ENCODE measurements at regions not wholly inside any gene's neighbourhood (a gene's known extent, or its start where the extent isn't known, plus 50 kb on each side); places are given as distances from the start of the nearest gene placed in this dataset.

GRCh38 chr6:153816366-153816765 lies 222.7 kb upstream of the OPRM1 start:
- Mint-ChIP-seq H3K36me3 (ENCODE audit: low read depth) (no peaks in the 10 kb centered on the region), H3K27ac (no peak overlapping the region), H3K4me1 (ENCODE audit: low read depth) (no peaks in the 10 kb centered on the region), H3K27me3 (ENCODE audit: low read depth) (no peaks in the 10 kb centered on the region), H3K9me3 (peaks cover 14% of the 10 kb centered on the region), H3K4me3 (no peak overlapping the region)
- no peak for DNase-seq
- intact Hi-C loops (cut with micrococcal nuclease): no loop called here
- CTCF ChIA-PET: no interaction called here

DNA sequence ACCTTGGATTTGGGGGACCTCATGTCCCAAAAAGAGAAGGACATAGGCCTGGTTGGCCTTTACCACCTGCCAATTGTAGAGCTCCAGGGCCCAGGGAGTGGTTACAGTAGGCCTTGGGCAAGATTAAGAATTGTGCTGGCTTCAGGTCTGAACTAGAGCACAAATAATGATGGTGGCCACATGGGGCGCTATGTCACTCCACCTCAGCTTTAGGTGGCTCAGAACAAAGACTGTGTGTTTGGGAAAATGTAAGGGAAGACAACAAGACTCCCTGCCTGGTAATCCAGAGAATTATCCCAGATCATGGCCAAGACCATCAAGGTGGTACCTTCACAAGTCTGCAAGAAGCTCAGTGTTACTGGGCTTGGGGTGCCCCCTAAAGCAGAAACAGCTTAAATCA lies 224.9 kb upstream of the OPRM1 start:
- H3K36me3 Mint-ChIP-seq (ENCODE audit: low read depth): no peaks in the 10 kb centered on the region
- no peak for DNase-seq
- H3K4me1 Mint-ChIP-seq (ENCODE audit: low read depth): no peaks in the 10 kb centered on the region
- no peak overlapping the region for H3K27ac Mint-ChIP-seq
- H3K27me3 Mint-ChIP-seq (ENCODE audit: low read depth): no peaks in the 10 kb centered on the region
- no peak overlapping the region for H3K4me3 Mint-ChIP-seq
- peaks cover 14% of the 10 kb centered on the region for H3K9me3 Mint-ChIP-seq
- intact Hi-C loops (cut with micrococcal nuclease): no loop called here
- CTCF ChIA-PET: interaction anchor here (0.5 to 1.1 kb wide), 3 partner anchors 14 to 844 kb away, joined by 3 read pairs; no protein-coding TSS in a partner anchor

GRCh38 chr6:153804755-153805330 lies 234.2 kb upstream of the OPRM1 start:
- intact Hi-C loops (cut with micrococcal nuclease): no loop called here
- Mint-ChIP-seq H3K27ac (no peak overlapping the region), H3K4me3 (no peak overlapping the region), H3K4me1 (ENCODE audit: low read depth) (no peaks in the 10 kb centered on the region), H3K27me3 (ENCODE audit: low read depth) (no peaks in the 10 kb centered on the region), H3K9me3 (no peaks in the 10 kb centered on the region), H3K36me3 (ENCODE audit: low read depth) (no peaks in the 10 kb centered on the region)
- CTCF ChIA-PET: no interaction called here
- no peak for DNase-seq

GRCh38 chr6:153801917-153802316 lies 237.1 kb upstream of the OPRM1 start:
- Mint-ChIP-seq H3K4me3 (no peak overlapping the region), H3K27me3 (ENCODE audit: low read depth) (no peaks in the 10 kb centered on the region), H3K36me3 (ENCODE audit: low read depth) (no peaks in the 10 kb centered on the region), H3K4me1 (ENCODE audit: low read depth) (no peaks in the 10 kb centered on the region), H3K9me3 (no peaks in the 10 kb centered on the region), H3K27ac (no peak overlapping the region)
- DNase-seq: no peak
- intact Hi-C loops (cut with micrococcal nuclease): no loop called here
- CTCF ChIA-PET: no interaction called here

DNA sequence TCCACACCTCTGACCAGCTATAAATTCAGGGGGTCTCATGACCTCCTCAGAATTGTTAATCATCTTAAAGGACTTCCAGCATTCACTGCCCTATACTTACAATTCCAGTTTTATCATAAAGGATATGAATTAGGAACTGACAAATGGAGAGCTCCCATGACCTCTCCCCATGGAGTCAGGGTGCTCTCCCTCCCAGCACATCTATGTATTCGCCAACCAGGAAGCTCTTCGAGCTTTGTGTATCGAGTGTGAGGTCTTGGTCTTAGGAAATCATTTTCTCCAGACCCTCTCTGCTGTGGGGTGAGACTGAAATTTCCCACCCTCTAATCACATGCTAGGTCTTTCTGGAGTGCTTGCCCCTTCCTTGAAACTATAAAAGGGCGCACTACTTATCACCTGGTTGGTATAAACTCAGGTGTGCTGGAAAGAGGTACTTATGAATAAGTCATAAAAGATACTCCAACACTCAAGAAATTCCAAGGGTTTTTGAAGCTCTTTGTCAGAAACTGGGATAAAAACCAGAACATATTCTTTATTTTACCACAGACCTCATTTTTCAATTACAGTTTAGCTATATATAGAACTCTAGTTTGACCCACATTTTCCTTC lies 238.4 kb upstream of the OPRM1 start:
- H3K27ac Mint-ChIP-seq: no peak overlapping the region
- H3K36me3 Mint-ChIP-seq (ENCODE audit: low read depth): no peaks in the 10 kb centered on the region
- intact Hi-C loops (cut with micrococcal nuclease): no loop called here
- no peak for DNase-seq
- no peak overlapping the region for H3K4me3 Mint-ChIP-seq
- no peaks in the 10 kb centered on the region for H3K27me3 Mint-ChIP-seq (ENCODE audit: low read depth)
- CTCF ChIA-PET: interaction anchor here (0.6 to 1.3 kb wide), 2 partner anchors 13 to 162 kb away, joined by 3 read pairs; no protein-coding TSS in a partner anchor
- H3K4me1 Mint-ChIP-seq (ENCODE audit: low read depth): no peaks in the 10 kb centered on the region
- H3K9me3 Mint-ChIP-seq: no peaks in the 10 kb centered on the region

DNA sequence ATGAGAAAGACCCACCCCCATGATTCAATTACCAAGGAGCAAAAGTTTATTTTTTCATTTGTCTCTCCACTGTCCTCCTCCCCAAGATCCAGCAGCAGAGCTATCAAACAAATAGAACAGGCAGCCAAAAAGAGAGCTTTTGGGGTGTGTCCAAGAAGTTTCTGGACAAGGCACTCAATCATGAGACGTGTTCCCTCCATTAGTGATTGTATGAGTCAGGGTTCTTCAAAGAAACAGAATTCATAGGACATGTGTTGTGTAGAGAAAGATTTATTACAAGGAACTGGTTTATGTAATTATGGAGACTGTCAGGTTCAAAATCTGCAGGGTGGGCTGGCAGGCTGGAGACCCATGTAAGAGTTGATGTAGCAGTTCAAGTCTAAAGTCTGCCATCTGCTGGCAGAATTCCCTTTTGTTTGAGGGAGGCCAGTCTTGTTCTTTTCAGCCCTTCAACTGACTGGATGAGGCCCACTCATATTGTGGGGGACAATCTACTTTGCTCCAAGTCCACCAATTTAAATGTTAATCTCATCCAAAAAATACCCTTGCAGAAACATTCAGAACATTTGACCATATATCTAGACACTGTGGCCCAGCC lies 248.1 kb upstream of the OPRM1 start:
- Mint-ChIP-seq H3K4me1 (ENCODE audit: low read depth) (no peaks in the 10 kb centered on the region), H3K9me3 (peaks cover 3% of the 10 kb centered on the region), H3K27me3 (ENCODE audit: low read depth) (peaks cover 6% of the 10 kb centered on the region), H3K4me3 (no peak overlapping the region), H3K27ac (no peak overlapping the region), H3K36me3 (ENCODE audit: low read depth) (no peaks in the 10 kb centered on the region)
- CTCF ChIA-PET: no interaction called here
- no peak for DNase-seq
- intact Hi-C loops (cut with micrococcal nuclease): loop anchor here (1.0 to 5.0 kb wide), 3 partner anchors 156 to 759 kb away; no protein-coding TSS in a partner anchor

GRCh38 chr6:153790048-153790447 lies 249.0 kb upstream of the OPRM1 start:
- Mint-ChIP-seq H3K4me3 (no peak overlapping the region), H3K27ac (no peak overlapping the region), H3K27me3 (ENCODE audit: low read depth) (peaks cover 6% of the 10 kb centered on the region), H3K9me3 (peaks cover 3% of the 10 kb centered on the region), H3K4me1 (ENCODE audit: low read depth) (no peaks in the 10 kb centered on the region), H3K36me3 (ENCODE audit: low read depth) (no peaks in the 10 kb centered on the region)
- CTCF ChIA-PET: no interaction called here
- DNase-seq: no peak
- intact Hi-C loops (cut with micrococcal nuclease): loop anchor here (5.0 kb wide), 2 partner anchors 157 to 758 kb away; no protein-coding TSS in a partner anchor

DNA sequence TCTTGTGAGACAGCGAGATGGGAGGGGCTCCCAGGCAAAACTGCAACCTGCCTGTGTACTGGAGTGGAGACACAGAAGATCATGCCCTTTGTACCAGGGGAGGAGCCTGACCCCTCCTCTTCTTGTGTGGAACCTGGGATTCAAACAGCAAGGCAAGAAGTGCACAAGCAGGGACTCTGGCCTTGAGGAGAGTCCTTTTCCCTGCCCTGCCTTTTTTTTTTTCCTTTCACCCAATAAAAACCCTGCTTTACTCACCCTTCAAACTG lies 251.8 kb upstream of the OPRM1 start:
- no peak for DNase-seq
- Mint-ChIP-seq H3K36me3 (ENCODE audit: low read depth) (no peaks in the 10 kb centered on the region), H3K27ac (no peak overlapping the region), H3K9me3 (peaks cover 3% of the 10 kb centered on the region), H3K4me3 (no peak overlapping the region), H3K27me3 (ENCODE audit: low read depth) (peaks cover 4% of the 10 kb centered on the region), H3K4me1 (ENCODE audit: low read depth) (no peaks in the 10 kb centered on the region)
- intact Hi-C loops (cut with micrococcal nuclease): no loop called here
- CTCF ChIA-PET: no interaction called here

- H3K27me3 Mint-ChIP-seq (ENCODE audit: low read depth): peaks cover 5% of the 10 kb centered on the region
- peaks cover 7% of the 10 kb centered on the region for H3K9me3 Mint-ChIP-seq
- no peaks in the 10 kb centered on the region for H3K36me3 Mint-ChIP-seq (ENCODE audit: low read depth)
- H3K27ac Mint-ChIP-seq: no peak overlapping the region
- no peak overlapping the region for H3K4me3 Mint-ChIP-seq
- DNase-seq: no peak
- CTCF ChIA-PET: no interaction called here
- intact Hi-C loops (cut with micrococcal nuclease): no loop called here
- H3K4me1 Mint-ChIP-seq (ENCODE audit: low read depth): no peaks in the 10 kb centered on the region
Observed at GRCh38 chr6:153781306-153781705, 257.7 kb upstream of the OPRM1 start.

DNA sequence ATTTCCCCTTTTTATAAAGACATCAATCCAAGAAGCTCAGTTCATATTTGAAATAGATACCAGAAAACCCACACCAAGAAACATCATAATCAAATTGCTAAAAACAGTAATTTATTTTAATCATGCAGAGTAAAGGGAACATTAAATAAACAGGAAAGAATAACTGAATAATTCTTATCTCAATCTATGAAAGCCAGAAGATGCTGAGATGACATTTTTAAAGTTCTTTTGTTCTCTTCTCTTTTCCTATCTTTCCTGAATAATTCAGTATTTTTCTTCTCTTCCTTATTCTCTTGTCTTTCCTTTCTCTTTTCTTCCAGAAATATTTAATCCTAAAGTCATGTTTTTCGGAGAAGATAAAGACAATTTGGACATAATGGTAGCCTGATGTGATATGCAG lies 259.0 kb upstream of the OPRM1 start:
- Mint-ChIP-seq H3K4me3 (no peak overlapping the region), H3K9me3 (peaks cover 7% of the 10 kb centered on the region), H3K36me3 (ENCODE audit: low read depth) (no peaks in the 10 kb centered on the region), H3K4me1 (ENCODE audit: low read depth) (no peaks in the 10 kb centered on the region), H3K27me3 (ENCODE audit: low read depth) (peaks cover 5% of the 10 kb centered on the region), H3K27ac (no peak overlapping the region)
- intact Hi-C loops (cut with micrococcal nuclease): no loop called here
- CTCF ChIA-PET: interaction anchor here (0.6 kb wide), 1 partner anchor 8 kb away, joined by 3 read pairs; no protein-coding TSS in a partner anchor
- DNase-seq: no peak

DNA sequence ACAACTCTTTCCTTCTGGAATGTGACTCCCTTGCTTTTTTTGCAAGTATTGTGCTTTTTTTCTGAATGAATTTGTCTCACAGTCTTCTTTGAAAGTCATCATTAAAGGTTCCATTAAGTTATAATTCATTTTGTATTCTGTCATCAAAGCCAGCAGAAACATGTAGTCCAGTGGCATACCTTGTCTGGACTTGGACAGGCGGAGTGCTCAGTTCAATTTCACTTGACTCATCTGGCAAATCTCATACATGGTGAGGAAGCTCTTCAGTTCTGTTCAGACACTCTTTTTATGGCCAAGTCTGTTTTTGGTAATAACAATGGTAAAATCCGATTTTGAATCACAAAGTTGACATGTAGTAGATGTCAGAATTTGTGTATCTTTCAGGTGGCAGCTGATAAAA lies 260.8 kb upstream of the OPRM1 start:
- CTCF ChIA-PET: no interaction called here
- DNase-seq: no peak
- intact Hi-C loops (cut with micrococcal nuclease): no loop called here
- Mint-ChIP-seq H3K27me3 (ENCODE audit: low read depth) (peaks cover 5% of the 10 kb centered on the region), H3K4me3 (no peak overlapping the region), H3K27ac (no peak overlapping the region), H3K9me3 (peaks cover 7% of the 10 kb centered on the region), H3K4me1 (ENCODE audit: low read depth) (no peaks in the 10 kb centered on the region), H3K36me3 (ENCODE audit: low read depth) (no peaks in the 10 kb centered on the region)

- intact Hi-C loops (cut with micrococcal nuclease): no loop called here
- H3K27me3 Mint-ChIP-seq (ENCODE audit: low read depth): peaks cover 2% of the 10 kb centered on the region
- no peaks in the 10 kb centered on the region for H3K36me3 Mint-ChIP-seq (ENCODE audit: low read depth)
- DNase-seq: no peak
- H3K9me3 Mint-ChIP-seq: no peaks in the 10 kb centered on the region
- no peaks in the 10 kb centered on the region for H3K4me1 Mint-ChIP-seq (ENCODE audit: low read depth)
- no peak overlapping the region for H3K4me3 Mint-ChIP-seq
- H3K27ac Mint-ChIP-seq: no peak overlapping the region
- CTCF ChIA-PET: interaction anchor here (0.6 kb wide), 1 partner anchor 43 kb away, joined by 3 read pairs; no protein-coding TSS in a partner anchor
Observed at GRCh38 chr6:153771577-153771976, 267.5 kb upstream of the OPRM1 start.

- intact Hi-C loops (cut with micrococcal nuclease): no loop called here
- Mint-ChIP-seq H3K36me3 (ENCODE audit: low read depth) (no peaks in the 10 kb centered on the region), H3K9me3 (no peaks in the 10 kb centered on the region), H3K27ac (no peak overlapping the region), H3K4me3 (no peak overlapping the region), H3K4me1 (ENCODE audit: low read depth) (no peaks in the 10 kb centered on the region), H3K27me3 (ENCODE audit: low read depth) (no peaks in the 10 kb centered on the region)
- CTCF ChIA-PET: no interaction called here
- no peak for DNase-seq
Observed at GRCh38 chr6:153767127-153767526, 271.9 kb upstream of the OPRM1 start.

Measured in activated naive CD4-positive, alpha-beta T cell treated with anti-CD3 and anti-CD28 coated beads for 36 hours (primary cell).